GM23338 (cell line): ENCODE measurements at regions not wholly inside any gene's neighbourhood (a gene's known extent, or its start where the extent isn't known, plus 50 kb on each side); places are given as distances from the start of the nearest gene placed in this dataset.

Experiments
- ATAC-seq: fragments of 200-7000 bp; cut with Tn5 transposase; 3 replicates; pipeline ENCODE4 v1.9.1; 2020
- DNase-seq: peaks from one replicate; pipeline ENCODE4 v3.0.0-alpha.2; 2015; ENCODE audit warnings: low spot score
- H2AFZ ChIP-seq: fragments of 200-600 bp; sonication (generic); 2 replicates; pipeline ENCODE4 v1.8.0; 2016; ENCODE audit warnings: antibody characterized with exemption, mild to moderate bottlenecking, moderate library complexity
- H3F3A ChIP-seq: fragments of 200-600 bp; sonication (generic); replicated peaks from 2 replicates; pipeline ENCODE4 v1.8.0; 2017; ENCODE audit warnings: antibody characterized with exemption, mixed run types, low read depth
- H3K27ac ChIP-seq: fragments of 200-600 bp; sonication (generic); 2 replicates; pipeline ENCODE4 v1.6.1; 2016; ENCODE audit warnings: low read depth
- H3K27me3 ChIP-seq: fragments of 200-600 bp; sonication (generic); 2 replicates; pipeline ENCODE4 v1.8.0; 2016; ENCODE audit warnings: mild to moderate bottlenecking, mixed run types, moderate library complexity; ENCODE audit not compliant: insufficient read depth
- H3K36me3 ChIP-seq: fragments of 200-600 bp; sonication (generic); 2 replicates; pipeline ENCODE4 v1.8.0; 2016; ENCODE audit warnings: mild to moderate bottlenecking; ENCODE audit not compliant: insufficient read depth
- H3K4me1 ChIP-seq: fragments of 200-600 bp; sonication (generic); 2 replicates; pipeline ENCODE4 v1.8.0; 2016; ENCODE audit warnings: mild to moderate bottlenecking, moderate library complexity; ENCODE audit not compliant: insufficient read depth
- H3K4me2 ChIP-seq: fragments of 200-600 bp; sonication (generic); 2 replicates; pipeline ENCODE4 v1.7.1; 2017; ENCODE audit warnings: mixed run types
- H3K4me3 ChIP-seq: fragments of 200-600 bp; sonication (generic); 2 replicates; pipeline ENCODE4 v1.6.1; 2016; ENCODE audit warnings: mixed run types
- H3K79me2 ChIP-seq: fragments of 200-600 bp; sonication (generic); replicated peaks from 2 replicates; pipeline ENCODE4 v1.8.0; 2017; ENCODE audit warnings: mild to moderate bottlenecking; ENCODE audit not compliant: insufficient read depth
- H3K9me2 ChIP-seq: fragments of 200-600 bp; sonication (generic); 2 replicates; pipeline ENCODE4 v1.8.0; 2017; ENCODE audit not compliant: insufficient read depth
- H4K20me1 ChIP-seq: fragments of 200-600 bp; sonication (generic); replicated peaks from 2 replicates; pipeline ENCODE4 v1.8.0; 2017; ENCODE audit warnings: mild to moderate bottlenecking; ENCODE audit not compliant: insufficient read depth
- H3K27ac Mint-ChIP-seq: 2 replicates; pipeline ENCODE4 v1.8.0; 2020; ENCODE audit warnings: inconsistent platforms, mild to moderate bottlenecking, moderate library complexity, mixed read lengths
- H3K27me3 Mint-ChIP-seq: 3 replicates; pipeline ENCODE4 v1.8.0; 2022; ENCODE audit warnings: low read depth, mild to moderate bottlenecking, moderate library complexity, mixed read lengths, inconsistent platforms; ENCODE audit not compliant: insufficient read depth, poor library complexity
- H3K36me3 Mint-ChIP-seq: 3 replicates; pipeline ENCODE4 v1.8.0; 2021; ENCODE audit warnings: low read depth, mild to moderate bottlenecking, inconsistent platforms, moderate library complexity, mixed read lengths
- H3K4me1 Mint-ChIP-seq: 3 replicates; pipeline ENCODE4 v1.8.0; 2020; ENCODE audit warnings: mild to moderate bottlenecking, inconsistent platforms, mixed read lengths
- H3K4me3 Mint-ChIP-seq: 3 replicates; pipeline ENCODE4 v1.8.0; 2021; ENCODE audit warnings: moderate library complexity, mild to moderate bottlenecking, inconsistent platforms, mixed read lengths
- H3K9me3 Mint-ChIP-seq: 3 replicates; pipeline ENCODE4 v1.8.0; 2020; ENCODE audit warnings: moderate library complexity, mild to moderate bottlenecking, inconsistent platforms, mixed read lengths
- CREB1 ChIP-seq: fragments of 250-450 bp; sonication (Bioruptor Pico); IDR thresholded peaks from 2 replicates; pipeline ENCODE4 v1.5.0; 2020; ENCODE audit warnings: low read depth, mild to moderate bottlenecking, moderate library complexity
- EZH2 ChIP-seq: fragments of 200-600 bp; sonication (generic); IDR thresholded peaks from one replicate; pipeline ENCODE4 v1.8.0; 2017; ENCODE audit warnings: antibody characterized with exemption, mild to moderate bottlenecking, low read depth; ENCODE audit not compliant: unreplicated experiment
- NANOG ChIP-seq: IDR thresholded peaks from 2 replicates; pipeline ENCODE4 v1.6.1; 2016; ENCODE audit warnings: antibody characterized with exemption, borderline replicate concordance
- POLR2AphosphoS5 ChIP-seq: IDR thresholded peaks from 2 replicates; pipeline ENCODE4 v1.6.1; 2016; ENCODE audit warnings: antibody characterized with exemption, low read depth
- ZNF114 ChIP-seq: fragments of 250-450 bp; sonication (Bioruptor Pico); IDR thresholded peaks from 2 replicates; pipeline ENCODE4 v1.5.0; 2020; ENCODE audit warnings: mild to moderate bottlenecking, moderate library complexity
- TF ChIP-seq, protein P1 (sequence below): fragments of 250-450 bp; sonication (Bioruptor Pico); IDR thresholded peaks from 2 replicates; pipeline ENCODE4 v1.5.0; 2020; ENCODE audit warnings: mild to moderate bottlenecking, moderate library complexity
- TF ChIP-seq, protein P2 (sequence below): IDR thresholded peaks from 2 replicates; pipeline ENCODE4 v1.6.1; 2016; ENCODE audit warnings: antibody characterized with exemption
- TF ChIP-seq, protein P3 (sequence below), 2 experiments: fragments of 200-600 bp in 1 of 2; sonication (generic) in 1 of 2; conservative IDR thresholded peaks; 2 replicates each; pipeline versions ENCODE4 v1.5.1 to v1.6.1; 2016 to 2017; ENCODE audit warnings: antibody characterized with exemption in 2 of 2, low read depth in 2 of 2, mild to moderate bottlenecking in 2 of 2, moderate library complexity in 1 of 2

DNA sequence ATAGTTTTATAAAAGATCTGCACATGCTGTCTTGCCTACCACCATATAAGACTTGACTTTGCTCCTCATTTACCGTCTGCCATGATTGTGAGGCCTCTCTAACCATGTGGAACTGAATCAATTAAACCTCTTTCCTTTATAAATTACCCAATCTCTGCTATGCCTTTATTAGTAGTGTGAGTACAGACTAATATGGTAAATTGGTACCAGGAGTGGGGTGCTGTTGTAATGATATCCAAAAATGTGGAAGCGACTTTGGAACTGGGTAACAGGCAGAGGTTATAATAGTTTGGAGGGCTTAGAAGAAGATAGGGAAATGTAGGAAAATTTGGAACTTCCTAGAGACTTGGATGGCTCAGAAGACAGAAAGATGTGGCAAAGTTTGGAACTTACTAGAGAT, 64.2 kb upstream of the TFAP2D start:
- H3K4me1 Mint-ChIP-seq, result no peaks in the 10 kb centered on the region
- H3K4me3 ChIP-seq, result no peak overlapping the region
- H3K9me3 Mint-ChIP-seq, result peaks cover 23% of the 10 kb centered on the region
- DNase-seq (no peak), ATAC-seq (no peak)
- H3F3A ChIP-seq, result no peaks in the 10 kb centered on the region
- H3K27ac ChIP-seq, result no peak overlapping the region
- no peaks in the 10 kb centered on the region for H3K27me3 ChIP-seq
- H3K4me2 ChIP-seq, result no peak overlapping the region
- peaks cover 2% of the 10 kb centered on the region for H3K27me3 Mint-ChIP-seq
- H4K20me1 ChIP-seq, result no peaks in the 10 kb centered on the region
- no peaks in the 10 kb centered on the region for H3K4me1 ChIP-seq
- no peak overlapping the region for H3K4me3 Mint-ChIP-seq
- peaks cover 11% of the 10 kb centered on the region; the same call in 2 of the 3 replicates for H3K36me3 Mint-ChIP-seq
- H2AFZ ChIP-seq, result no peak overlapping the region
- no peaks in the 10 kb centered on the region for H3K79me2 ChIP-seq
- H3K9me2 ChIP-seq, result no peaks in the 10 kb centered on the region; the same call in 1 of the 2 replicates
- H3K36me3 ChIP-seq, result no peaks in the 10 kb centered on the region
- TF ChIP-seq, protein P1, sequence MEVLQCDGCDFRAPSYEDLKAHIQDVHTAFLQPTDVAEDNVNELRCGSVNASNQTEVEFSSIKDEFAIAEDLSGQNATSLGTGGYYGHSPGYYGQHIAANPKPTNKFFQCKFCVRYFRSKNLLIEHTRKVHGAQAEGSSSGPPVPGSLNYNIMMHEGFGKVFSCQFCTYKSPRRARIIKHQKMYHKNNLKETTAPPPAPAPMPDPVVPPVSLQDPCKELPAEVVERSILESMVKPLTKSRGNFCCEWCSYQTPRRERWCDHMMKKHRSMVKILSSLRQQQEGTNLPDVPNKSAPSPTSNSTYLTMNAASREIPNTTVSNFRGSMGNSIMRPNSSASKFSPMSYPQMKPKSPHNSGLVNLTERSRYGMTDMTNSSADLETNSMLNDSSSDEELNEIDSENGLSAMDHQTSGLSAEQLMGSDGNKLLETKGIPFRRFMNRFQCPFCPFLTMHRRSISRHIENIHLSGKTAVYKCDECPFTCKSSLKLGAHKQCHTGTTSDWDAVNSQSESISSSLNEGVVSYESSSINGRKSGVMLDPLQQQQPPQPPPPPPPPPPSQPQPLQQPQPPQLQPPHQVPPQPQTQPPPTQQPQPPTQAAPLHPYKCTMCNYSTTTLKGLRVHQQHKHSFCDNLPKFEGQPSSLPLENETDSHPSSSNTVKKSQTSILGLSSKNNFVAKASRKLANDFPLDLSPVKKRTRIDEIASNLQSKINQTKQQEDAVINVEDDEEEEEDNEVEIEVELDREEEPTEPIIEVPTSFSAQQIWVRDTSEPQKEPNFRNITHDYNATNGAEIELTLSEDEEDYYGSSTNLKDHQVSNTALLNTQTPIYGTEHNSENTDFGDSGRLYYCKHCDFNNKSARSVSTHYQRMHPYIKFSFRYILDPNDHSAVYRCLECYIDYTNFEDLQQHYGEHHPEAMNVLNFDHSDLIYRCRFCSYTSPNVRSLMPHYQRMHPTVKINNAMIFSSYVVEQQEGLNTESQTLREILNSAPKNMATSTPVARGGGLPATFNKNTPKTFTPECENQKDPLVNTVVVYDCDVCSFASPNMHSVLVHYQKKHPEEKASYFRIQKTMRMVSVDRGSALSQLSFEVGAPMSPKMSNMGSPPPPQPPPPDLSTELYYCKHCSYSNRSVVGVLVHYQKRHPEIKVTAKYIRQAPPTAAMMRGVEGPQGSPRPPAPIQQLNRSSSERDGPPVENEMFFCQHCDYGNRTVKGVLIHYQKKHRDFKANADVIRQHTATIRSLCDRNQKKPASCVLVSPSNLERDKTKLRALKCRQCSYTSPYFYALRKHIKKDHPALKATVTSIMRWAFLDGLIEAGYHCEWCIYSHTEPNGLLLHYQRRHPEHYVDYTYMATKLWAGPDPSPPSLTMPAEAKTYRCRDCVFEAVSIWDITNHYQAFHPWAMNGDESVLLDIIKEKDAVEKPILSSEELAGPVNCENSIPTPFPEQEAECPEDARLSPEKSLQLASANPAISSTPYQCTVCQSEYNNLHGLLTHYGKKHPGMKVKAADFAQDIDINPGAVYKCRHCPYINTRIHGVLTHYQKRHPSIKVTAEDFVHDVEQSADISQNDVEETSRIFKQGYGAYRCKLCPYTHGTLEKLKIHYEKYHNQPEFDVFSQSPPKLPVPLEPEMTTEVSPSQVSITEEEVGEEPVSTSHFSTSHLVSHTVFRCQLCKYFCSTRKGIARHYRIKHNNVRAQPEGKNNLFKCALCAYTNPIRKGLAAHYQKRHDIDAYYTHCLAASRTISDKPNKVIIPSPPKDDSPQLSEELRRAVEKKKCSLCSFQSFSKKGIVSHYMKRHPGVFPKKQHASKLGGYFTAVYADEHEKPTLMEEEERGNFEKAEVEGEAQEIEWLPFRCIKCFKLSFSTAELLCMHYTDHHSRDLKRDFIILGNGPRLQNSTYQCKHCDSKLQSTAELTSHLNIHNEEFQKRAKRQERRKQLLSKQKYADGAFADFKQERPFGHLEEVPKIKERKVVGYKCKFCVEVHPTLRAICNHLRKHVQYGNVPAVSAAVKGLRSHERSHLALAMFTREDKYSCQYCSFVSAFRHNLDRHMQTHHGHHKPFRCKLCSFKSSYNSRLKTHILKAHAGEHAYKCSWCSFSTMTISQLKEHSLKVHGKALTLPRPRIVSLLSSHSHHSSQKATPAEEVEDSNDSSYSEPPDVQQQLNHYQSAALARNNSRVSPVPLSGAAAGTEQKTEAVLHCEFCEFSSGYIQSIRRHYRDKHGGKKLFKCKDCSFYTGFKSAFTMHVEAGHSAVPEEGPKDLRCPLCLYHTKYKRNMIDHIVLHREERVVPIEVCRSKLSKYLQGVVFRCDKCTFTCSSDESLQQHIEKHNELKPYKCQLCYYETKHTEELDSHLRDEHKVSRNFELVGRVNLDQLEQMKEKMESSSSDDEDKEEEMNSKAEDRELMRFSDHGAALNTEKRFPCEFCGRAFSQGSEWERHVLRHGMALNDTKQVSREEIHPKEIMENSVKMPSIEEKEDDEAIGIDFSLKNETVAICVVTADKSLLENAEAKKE, result no peak
- H3K27ac Mint-ChIP-seq, result no peak overlapping the region

DNA sequence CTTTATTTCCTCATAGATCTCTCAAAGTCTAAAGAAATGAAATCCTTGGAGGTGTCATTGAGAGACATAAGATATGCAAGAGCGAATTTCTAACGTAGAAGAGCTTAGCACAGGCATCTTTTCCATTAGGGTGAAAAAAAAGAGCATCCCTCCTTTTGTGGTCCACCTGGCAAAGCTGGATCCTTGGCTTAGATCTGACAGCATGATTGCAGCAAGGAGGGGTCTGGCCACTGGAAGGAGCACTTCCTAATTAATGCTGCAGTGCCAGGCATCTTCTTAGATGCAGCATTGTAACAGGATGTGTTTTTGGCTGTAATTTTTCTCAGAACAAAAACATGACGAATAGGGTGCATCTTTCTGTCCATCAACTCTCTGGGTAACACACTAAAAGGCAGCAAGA, 60.1 kb upstream of the TFAP2D start:
- Mint-ChIP-seq H3K27me3 (no peaks in the 10 kb centered on the region), H3K9me3 (peaks cover 17% of the 10 kb centered on the region), H3K4me3 (no peak overlapping the region), H3K27ac (no peak overlapping the region), H3K4me1 (no peaks in the 10 kb centered on the region), H3K36me3 (peaks cover 11% of the 10 kb centered on the region; the same call in 2 of the 3 replicates)
- Histone ChIP-seq H3K27ac (no peak overlapping the region), H3K9me2 (no peaks in the 10 kb centered on the region; the same call in 1 of the 2 replicates), H3F3A (no peaks in the 10 kb centered on the region), H3K79me2 (no peaks in the 10 kb centered on the region), H3K27me3 (no peaks in the 10 kb centered on the region), H3K4me1 (no peaks in the 10 kb centered on the region), H3K36me3 (no peaks in the 10 kb centered on the region), H4K20me1 (no peaks in the 10 kb centered on the region), H3K4me2 (no peak overlapping the region), H3K4me3 (no peak overlapping the region), H2AFZ (0 out of 2 replicates have a peak overlapping the region, but pooled peaks have one; percentile 2)
- peak; percentile 28 for DNase-seq
- ATAC-seq, result peak; percentile 46
- no peak for TF ChIP-seq POLR2AphosphoS5
- no peak for TF ChIP-seq NANOG
- TF ChIP-seq, protein P2, sequence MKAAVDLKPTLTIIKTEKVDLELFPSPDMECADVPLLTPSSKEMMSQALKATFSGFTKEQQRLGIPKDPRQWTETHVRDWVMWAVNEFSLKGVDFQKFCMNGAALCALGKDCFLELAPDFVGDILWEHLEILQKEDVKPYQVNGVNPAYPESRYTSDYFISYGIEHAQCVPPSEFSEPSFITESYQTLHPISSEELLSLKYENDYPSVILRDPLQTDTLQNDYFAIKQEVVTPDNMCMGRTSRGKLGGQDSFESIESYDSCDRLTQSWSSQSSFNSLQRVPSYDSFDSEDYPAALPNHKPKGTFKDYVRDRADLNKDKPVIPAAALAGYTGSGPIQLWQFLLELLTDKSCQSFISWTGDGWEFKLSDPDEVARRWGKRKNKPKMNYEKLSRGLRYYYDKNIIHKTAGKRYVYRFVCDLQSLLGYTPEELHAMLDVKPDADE, result no peak
- TF ChIP-seq CREB1, result no peak
- TF ChIP-seq ZNF114 (CRISPR knock-in tag), result no peak
- TF ChIP-seq EZH2, result no peak
- TF ChIP-seq, protein P3, sequence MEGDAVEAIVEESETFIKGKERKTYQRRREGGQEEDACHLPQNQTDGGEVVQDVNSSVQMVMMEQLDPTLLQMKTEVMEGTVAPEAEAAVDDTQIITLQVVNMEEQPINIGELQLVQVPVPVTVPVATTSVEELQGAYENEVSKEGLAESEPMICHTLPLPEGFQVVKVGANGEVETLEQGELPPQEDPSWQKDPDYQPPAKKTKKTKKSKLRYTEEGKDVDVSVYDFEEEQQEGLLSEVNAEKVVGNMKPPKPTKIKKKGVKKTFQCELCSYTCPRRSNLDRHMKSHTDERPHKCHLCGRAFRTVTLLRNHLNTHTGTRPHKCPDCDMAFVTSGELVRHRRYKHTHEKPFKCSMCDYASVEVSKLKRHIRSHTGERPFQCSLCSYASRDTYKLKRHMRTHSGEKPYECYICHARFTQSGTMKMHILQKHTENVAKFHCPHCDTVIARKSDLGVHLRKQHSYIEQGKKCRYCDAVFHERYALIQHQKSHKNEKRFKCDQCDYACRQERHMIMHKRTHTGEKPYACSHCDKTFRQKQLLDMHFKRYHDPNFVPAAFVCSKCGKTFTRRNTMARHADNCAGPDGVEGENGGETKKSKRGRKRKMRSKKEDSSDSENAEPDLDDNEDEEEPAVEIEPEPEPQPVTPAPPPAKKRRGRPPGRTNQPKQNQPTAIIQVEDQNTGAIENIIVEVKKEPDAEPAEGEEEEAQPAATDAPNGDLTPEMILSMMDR (conservative IDR thresholded peaks at IDR 0.05; ENCODE audit: low read depth in 2 of 2), result peak; percentile 27 to 43
